HT-29 (cell line): ENCODE measurements at regions not wholly inside any gene's neighbourhood (a gene's known extent, or its start where the extent isn't known, plus 50 kb on each side); places are given as distances from the start of the nearest gene placed in this dataset.
"Not testable (repeated sequence)": the region's sequence is repeated elsewhere in the genome, so short reads cannot be mapped to it uniquely, and the experiment has no call there.

Experiments used
- DNase-seq: peaks from one replicate; pipeline ENCODE4 v3.0.0-alpha.2; 2015; ENCODE audit warnings: low spot score

- no peak for DNase-seq
These were observed 78.5 kb upstream of the CHD2 start for GRCh38 chr15:92821491-92822116.

GRCh38 chr15:92822216-92823144 lies 77.6 kb upstream of the CHD2 start:
- DNase-seq = no peak

GRCh38 chr15:92825985-92826384 lies 74.1 kb upstream of the CHD2 start:
- no peak for DNase-seq

- not testable (repeated sequence) for DNase-seq
These were observed 72.1 kb upstream of the CHD2 start for GRCh38 chr15:92827991-92828390.

GRCh38 chr15:92829875-92830274 lies 70.2 kb upstream of the CHD2 start:
- DNase-seq = no peak

GRCh38 chr15:92831336-92831654 lies 68.8 kb upstream of the CHD2 start:
- no peak for DNase-seq

- DNase-seq = peak; percentile 99
These were observed 68.3 kb upstream of the CHD2 start for GRCh38 chr15:92831655-92832328.

- no peak for DNase-seq
These were observed 67.1 kb upstream of the CHD2 start for GRCh38 chr15:92833106-92833433.

- DNase-seq = no peak
These were observed 66.4 kb upstream of the CHD2 start for GRCh38 chr15:92833493-92834271.

GRCh38 chr15:92839696-92840095 lies 60.4 kb upstream of the CHD2 start:
- no peak for DNase-seq

- DNase-seq = no peak
These were observed 60.0 kb upstream of the CHD2 start for GRCh38 chr15:92840149-92840548.

- no peak for DNase-seq
These were observed 56.8 kb upstream of the CHD2 start for GRCh38 chr15:92843326-92843725.

GRCh38 chr15:92843814-92844213 lies 56.3 kb upstream of the CHD2 start:
- no peak for DNase-seq

- DNase-seq = peak; percentile 95
These were observed 55.0 kb upstream of the CHD2 start for GRCh38 chr15:92845126-92845508.

GRCh38 chr15:92846741-92847140 lies 53.4 kb upstream of the CHD2 start:
- no peak for DNase-seq

GRCh38 chr15:92847841-92848240 lies 52.3 kb upstream of the CHD2 start:
- DNase-seq = no peak

GRCh38 chr15:92848464-92848851 lies 51.7 kb upstream of the CHD2 start:
- no peak for DNase-seq

- no peak for DNase-seq
These were observed 51.1 kb upstream of the CHD2 start for GRCh38 chr15:92848852-92849598.

GRCh38 chr15:92850218-92850617 lies 49.9 kb upstream of the CHD2 start:
- not testable (repeated sequence) for DNase-seq
